ENCODE measurements at regions not wholly inside any gene's neighbourhood (a gene's known extent, or its start where the extent isn't known, plus 50 kb on each side); places are given as distances from the start of the nearest gene placed in this dataset.

DNA sequence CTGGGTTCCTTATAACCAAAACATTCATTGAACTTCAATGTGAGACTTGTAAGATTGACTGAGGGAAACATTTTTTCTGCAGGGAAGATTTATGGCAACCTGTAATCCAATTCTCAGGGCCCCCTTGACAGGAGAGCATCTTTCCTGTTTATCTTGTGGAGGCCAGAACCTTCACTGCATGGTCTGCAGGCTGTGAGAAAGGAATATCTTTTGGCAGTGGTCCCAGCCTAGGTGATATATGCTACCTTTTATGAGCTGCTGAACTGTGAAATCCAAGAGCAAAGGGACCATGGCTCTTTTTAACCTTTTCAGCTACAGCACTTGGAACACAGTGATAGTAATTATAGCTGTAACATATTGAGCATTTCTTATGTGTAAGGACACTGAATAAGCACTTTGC is 590.2 kb upstream of the B3GAT1 start:
- no peak overlapping the region for H3K27ac ChIP-seq (ENCODE audit: low read depth, low read length)
- H3K56ac ChIP-seq (replicated peaks; ENCODE audit: insufficient read length, low read depth, low read length) = no peak overlapping the region
- peaks cover 0 to 5% (median 3%) of the 10 kb centered on the region in 4 experiments; a peak in 3 of 7 replicates for H3K4me1 ChIP-seq (replicated peaks in 1 of 4; ENCODE audit: control insufficient read depth in 3 of 4, insufficient read depth in 4 of 4, low read length in 3 of 4)
- no peak overlapping the region for H4K5ac ChIP-seq (ENCODE audit: insufficient read length, low read depth, low read length)
- H2BK20ac ChIP-seq (ENCODE audit: low read length) = no peak overlapping the region
- no peak overlapping the region for H3K4me2 ChIP-seq (ENCODE audit: insufficient read depth in 1 of 2, low read depth in 2 of 2, low read length in 2 of 2)
- no peaks in the 10 kb centered on the region for H3K27me3 ChIP-seq (replicated peaks in 1 of 4; ENCODE audit: control insufficient read depth in 3 of 4, extremely low read depth in 1 of 4, insufficient read depth in 3 of 4, low read length in 3 of 4)
- H3K79me2 ChIP-seq (ENCODE audit: control insufficient read depth in 1 of 2, insufficient read depth in 2 of 2, low read length in 2 of 2) = no peaks in the 10 kb centered on the region
- H3K9me3 ChIP-seq (ENCODE audit: insufficient read depth in 2 of 2, low read depth in 1 of 2, low read length in 1 of 2) = no peaks in the 10 kb centered on the region
- FAIRE-seq (no peak), DNase-seq (ENCODE audit: low read depth in 1 of 2, low spot score in 2 of 2) (no peak)
- H3K23me2 ChIP-seq (ENCODE audit: low read depth, low read length) = peaks cover 4% of the 10 kb centered on the region; the same call in 1 of the 2 replicates
- H2AFZ ChIP-seq (ENCODE audit: low read length) = no peak overlapping the region
- no peak overlapping the region for H2AK5ac ChIP-seq (ENCODE audit: low read depth, low read length)
- no peak overlapping the region for H2BK15ac ChIP-seq (ENCODE audit: low read length)
- CTCF ChIA-PET (ENCODE audit: partially characterized antibody) = no interaction called here
- H3K4ac ChIP-seq (replicated peaks; ENCODE audit: insufficient read length, low read depth, low read length) = no peak overlapping the region
- no peak overlapping the region for H3K9ac ChIP-seq (replicated peaks in 1 of 4; ENCODE audit: extremely low read depth in 1 of 4, low read depth in 3 of 4, low read length in 3 of 4)
- no peak overlapping the region for H2BK12ac ChIP-seq (ENCODE audit: low read depth, low read length)
- H3K18ac ChIP-seq (ENCODE audit: extremely low read depth, low read length) = no peak overlapping the region
- H4K20me1 ChIP-seq (replicated peaks in 1 of 2; ENCODE audit: control insufficient read depth in 1 of 2, insufficient read depth in 2 of 2, low read length in 2 of 2) = peaks cover 0 to 1% of the 10 kb centered on the region in 2 experiments
- no peak overlapping the region for H2BK5ac ChIP-seq (ENCODE audit: low read depth, low read length)
- no peaks in the 10 kb centered on the region for H3K36me3 ChIP-seq (ENCODE audit: control insufficient read depth in 2 of 4, insufficient read depth in 4 of 4, low read length in 3 of 4)
- no peaks in the 10 kb centered on the region for H3K79me1 ChIP-seq (ENCODE audit: low read depth, low read length)
- POLR2A ChIA-PET (ENCODE audit: partially characterized antibody) = no interaction called here
- no peak overlapping the region for H2BK120ac ChIP-seq (replicated peaks; ENCODE audit: low read depth, low read length)
- no peak overlapping the region for H4K8ac ChIP-seq (ENCODE audit: extremely low read depth, insufficient read depth, low read length)
- no peak overlapping the region for H3K4me3 ChIP-seq (ENCODE audit: extremely low read depth in 1 of 4, insufficient read depth in 2 of 4, low read depth in 3 of 4, low read length in 4 of 4)
- H3K14ac ChIP-seq (ENCODE audit: insufficient read length) = no peak overlapping the region
- TF ChIP-seq GTF2F1 (IDR thresholded peaks at IDR 0.05; ENCODE audit: borderline replicate concordance, low read depth, low read length) (no peak), HDAC6 (IDR thresholded peaks at IDR 0.05; ENCODE audit: low read depth, low read length) (no peak), SRF (IDR thresholded peaks at IDR 0.05; ENCODE audit: low read depth, low read length) (no peak), TCF12 (IDR thresholded peaks at IDR 0.05; ENCODE audit: low read depth, low read length) (no peak), CREB1 (IDR thresholded peaks at IDR 0.05) (no peak), RFX5 (IDR thresholded peaks at IDR 0.05; ENCODE audit: borderline replicate concordance, low read depth, low read length) (no peak)
- no peak overlapping the region for H4K91ac ChIP-seq (replicated peaks; ENCODE audit: insufficient read length, low read length)
- no peak overlapping the region for H3K23ac ChIP-seq (ENCODE audit: insufficient read length)
